HG02938 (cell line): ENCODE measurements at regions not wholly inside any gene's neighbourhood (a gene's known extent, or its start where the extent isn't known, plus 50 kb on each side); places are given as distances from the start of the nearest gene placed in this dataset.

Experiments
- ATAC-seq: cut with Tn5 transposase; IDR thresholded peaks from one replicate; pipeline ENCODE4 v1.9.1; 2021; ENCODE audit warnings: mild to moderate bottlenecking, moderate library complexity; ENCODE audit not compliant: unreplicated experiment

DNA sequence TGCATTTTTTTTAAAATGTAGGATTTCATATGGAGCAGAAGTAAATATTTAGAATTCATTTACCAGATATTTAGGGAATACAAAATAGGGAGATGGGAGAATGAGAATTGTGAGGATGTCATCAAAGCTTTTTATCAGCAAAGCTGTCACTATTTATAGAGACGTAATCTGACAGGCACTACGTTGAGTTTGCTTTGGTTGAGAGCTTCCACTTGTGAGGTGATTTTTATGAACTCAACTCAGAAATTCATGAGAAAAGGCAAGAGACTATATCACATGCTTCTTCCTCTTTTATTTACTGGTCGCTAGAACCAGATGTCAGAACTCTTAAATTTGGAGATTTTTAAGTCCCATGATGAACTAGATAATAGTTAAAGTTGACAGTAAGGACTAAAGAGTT lies 211.2 kb downstream of the GBA3 start:
- no peak for ATAC-seq

DNA sequence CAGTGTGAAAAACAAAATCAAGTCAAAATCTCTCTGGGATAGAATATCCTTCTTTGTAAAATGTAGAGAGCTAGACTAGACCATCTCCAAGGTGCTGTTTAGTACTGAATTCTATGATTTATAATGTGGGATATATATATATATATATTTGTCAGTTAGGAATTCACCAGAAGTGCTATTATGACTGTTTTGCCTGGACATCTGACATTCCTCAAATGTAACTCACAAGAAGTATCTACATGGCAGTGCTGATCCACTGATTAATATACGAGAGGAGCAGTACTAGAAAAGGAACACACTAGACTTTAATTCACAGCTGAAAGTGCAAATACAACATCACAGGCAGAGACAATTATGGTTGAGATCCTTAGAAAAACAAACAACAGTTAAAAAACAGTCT lies 208.9 kb downstream of the GBA3 start:
- ATAC-seq, result no peak

DNA sequence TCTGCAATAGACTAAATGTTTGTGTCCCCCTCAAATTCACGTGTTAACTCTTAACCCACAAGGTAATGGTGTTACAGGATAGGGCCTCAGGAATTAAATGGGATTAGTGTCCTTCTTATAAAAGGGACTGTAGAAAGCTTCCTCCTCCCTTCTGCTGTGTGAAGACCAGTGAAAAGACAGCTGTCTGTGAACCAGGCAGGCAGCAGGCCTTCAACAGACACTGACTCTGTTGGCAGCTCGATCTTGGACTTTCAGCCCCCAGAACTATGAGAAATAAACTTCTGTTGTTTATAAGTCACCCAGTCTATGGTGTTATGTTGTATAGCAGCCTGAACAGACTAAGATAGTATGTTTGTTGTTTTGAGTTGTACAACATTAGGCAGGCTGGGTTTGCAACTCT lies 208.1 kb downstream of the GBA3 start:
- no peak for ATAC-seq

DNA sequence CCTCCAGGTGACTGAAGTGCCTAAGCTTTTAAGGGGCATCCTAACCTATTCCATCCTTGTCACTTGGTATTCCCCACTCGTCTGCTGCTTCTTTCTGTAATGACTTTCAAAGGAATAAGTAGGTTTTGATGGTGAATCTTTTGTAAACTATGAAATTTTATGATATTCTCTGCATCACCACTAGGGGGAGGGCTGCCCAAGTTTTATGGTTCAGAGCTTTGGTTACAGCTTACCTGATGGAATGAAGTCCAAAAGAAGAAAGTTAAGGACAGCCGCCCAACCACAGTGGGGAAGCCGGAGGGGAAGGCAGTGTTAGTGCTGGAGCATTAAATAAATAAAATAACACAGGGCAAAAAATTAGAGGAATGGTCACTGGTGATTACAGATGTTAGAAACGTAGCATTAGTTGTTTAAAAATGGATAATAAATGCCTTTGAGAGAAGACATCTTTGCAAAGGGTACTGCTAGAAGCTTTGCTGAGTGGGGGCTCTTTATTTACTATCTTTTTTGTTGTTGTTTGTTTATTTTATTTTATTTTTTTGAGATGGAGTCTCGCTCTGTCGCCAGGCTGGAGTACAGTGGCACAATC lies 204.9 kb downstream of the GBA3 start:
- peak; percentile 60 for ATAC-seq

DNA sequence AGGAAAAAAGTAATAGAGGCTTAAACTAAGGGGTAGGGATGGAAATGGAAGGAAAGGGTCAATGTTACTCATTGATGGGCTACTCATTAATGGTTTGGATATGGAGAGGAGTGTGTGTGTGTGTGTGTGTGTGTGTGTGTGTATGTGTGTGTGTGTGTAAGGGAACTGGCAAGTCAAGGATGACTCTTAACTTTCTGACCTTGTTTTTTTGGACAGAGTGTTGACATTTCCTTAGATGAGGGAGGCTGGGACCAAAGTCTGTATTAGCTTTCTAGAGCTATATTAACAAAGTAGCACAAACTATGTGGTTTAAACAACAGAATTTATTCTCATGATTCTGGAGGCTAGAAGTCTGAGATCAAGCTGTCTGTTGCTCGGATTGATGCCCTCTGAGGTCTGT lies 202.7 kb downstream of the GBA3 start:
- no peak for ATAC-seq

DNA sequence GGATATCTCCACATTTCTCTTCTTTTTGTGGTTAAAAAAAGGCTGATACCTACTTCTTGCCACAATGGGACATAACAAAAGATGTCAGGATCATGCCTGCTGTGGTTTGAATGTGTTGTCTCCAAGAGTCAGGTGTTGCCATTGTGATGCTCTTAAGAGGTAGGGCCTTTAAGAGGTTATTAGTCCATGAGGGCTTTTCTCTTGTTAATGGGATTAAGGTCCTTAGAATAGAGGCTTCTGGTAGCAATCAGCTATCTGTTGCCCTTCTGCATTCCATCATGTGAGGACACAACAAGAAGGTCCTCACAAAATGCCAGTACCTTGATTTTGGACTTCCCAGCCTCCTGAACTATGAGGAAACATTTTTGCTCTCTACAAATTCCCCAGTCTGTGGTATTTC lies 191.4 kb downstream of the GBA3 start:
- no peak for ATAC-seq

DNA sequence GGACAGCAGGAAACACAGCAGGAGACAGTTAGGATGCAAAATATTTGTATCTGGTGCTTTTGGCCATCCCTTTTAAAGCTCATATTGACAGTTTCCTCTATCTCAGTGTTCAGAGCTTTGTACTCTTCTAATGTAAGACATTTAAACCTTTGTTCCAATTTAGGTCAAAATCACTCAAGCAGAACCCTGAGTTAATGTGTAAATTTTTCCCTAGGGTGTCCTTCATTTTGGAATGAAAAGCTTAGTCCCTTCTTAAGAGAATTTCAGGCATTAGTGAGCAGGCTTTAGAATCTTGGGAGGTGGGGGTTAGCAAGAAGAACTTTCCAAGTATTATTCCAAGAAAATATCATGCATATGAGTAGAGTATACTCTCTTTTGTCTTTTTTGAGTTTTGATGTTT lies 188.7 kb downstream of the GBA3 start:
- no peak for ATAC-seq

DNA sequence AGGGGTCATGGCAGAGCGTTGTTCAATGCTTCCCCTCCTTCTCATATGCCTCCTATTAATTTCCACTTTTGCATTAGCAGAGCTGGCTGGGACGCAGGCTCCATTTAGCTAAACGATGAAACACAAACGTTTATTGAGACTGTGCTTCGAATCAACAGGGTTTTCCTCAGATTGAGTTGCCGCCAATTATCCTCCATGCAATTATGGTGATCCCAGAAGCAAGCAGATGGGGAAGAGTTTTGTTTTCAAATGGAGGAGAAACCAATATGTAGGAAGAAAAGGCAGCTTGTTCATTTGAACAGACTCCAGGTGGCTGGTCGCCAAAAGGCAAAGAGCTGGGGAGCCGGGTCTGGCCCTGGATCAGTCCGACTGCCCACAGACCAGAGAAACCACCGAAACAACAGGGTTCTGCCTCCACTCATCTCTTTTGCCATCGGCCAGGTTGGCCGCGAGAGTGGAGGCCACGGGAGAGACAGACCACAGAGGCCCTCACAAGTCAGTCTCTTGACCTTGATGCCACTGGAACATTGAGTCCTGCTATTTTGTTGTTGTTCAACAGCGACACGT lies 184.8 kb downstream of the GBA3 start:
- ATAC-seq, result no peak

DNA sequence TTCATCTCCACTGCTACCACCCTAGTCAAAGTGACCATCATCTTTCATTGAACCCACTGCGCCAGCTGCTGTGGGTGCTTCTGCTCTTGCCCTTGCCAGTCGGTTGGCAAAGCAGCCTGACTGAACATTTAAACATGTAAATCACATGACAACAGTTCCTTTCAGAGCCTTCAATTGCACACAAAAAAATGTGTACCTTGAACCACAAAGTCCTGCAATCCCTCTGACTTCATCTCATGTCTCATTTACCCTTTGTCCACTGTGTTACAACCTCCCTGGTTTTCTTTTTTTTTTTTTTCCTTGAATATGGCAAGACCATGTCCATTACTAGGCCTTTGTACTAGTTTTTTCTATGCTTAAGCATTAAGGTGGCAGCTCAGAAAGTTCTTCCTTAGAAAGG lies 183.5 kb downstream of the GBA3 start:
- no peak for ATAC-seq

DNA sequence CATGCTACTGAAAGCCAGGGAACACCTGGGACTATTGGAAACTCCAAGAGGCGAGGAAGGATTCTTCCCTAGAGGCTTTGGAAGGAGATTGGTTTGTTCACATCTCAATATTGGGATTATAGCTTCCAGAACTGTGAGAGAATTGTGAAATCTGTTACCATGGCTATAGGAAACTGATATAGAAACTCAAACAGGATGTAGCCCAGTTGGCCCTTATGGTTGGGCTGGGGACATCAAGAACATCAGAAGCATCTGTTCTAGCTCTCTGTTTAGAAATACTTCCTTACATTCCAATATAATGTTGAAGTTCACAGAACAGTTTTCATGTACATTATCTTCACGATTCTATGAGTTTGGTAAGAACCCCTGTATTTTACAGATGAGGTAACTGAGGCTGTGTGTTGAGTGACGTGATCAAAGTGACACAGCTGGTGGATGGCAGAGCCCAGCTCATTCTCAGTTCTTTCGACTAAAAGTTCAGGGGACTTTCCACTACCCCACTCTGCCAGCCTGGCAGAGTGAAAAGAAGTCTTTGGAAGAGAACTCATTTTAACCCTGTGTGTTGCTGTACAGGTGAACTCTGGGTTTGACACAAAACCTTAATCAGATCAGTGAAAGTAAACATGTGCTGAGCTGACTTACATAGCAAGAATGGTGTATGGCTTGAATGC lies 183.0 kb downstream of the GBA3 start:
- peak; percentile 55 for ATAC-seq

DNA sequence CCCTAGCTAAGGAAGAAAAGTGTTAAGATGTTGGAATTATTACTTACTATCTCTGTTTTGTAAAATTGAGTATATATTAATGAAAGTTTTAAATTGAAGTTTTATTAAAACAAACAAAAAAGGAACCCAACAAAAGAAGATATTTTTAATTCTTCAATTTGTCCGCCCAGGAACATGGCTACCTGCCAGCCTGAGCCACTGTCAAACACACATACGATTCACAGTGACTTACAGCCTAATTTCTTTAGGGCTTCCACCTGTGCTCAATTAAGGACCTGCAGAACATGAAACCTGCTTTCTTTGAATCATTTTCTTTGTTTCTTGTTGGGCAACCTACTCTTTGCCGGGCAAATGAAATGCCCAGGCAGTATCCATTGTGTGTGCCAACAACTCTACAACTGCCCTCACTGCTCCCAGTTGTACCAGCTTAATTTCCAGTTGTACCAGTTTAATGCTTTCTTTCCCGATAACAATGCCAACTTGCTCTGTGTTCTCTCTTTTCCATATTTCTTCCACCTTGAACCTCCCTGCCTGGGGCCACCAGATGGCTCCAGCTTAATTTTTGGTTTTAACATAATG lies 181.7 kb downstream of the GBA3 start:
- no peak for ATAC-seq

DNA sequence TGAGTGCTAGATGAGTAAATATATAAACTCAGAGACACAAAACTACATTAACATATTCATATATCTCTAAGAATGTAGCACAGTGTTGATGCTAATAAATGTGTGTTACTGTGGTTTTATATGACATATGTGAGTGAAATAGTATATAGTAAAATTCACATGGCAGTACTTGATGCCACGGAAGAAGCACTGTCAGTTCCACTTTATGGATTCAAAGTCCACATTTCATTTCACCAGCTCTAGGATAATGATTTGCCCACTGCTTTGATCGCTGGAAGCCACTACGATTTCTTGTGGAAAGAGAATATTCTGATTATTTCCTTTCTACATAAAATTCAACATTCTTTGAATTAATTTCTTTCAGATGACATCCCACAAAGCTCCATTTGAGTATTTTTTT lies 181.2 kb downstream of the GBA3 start:
- no peak for ATAC-seq

DNA sequence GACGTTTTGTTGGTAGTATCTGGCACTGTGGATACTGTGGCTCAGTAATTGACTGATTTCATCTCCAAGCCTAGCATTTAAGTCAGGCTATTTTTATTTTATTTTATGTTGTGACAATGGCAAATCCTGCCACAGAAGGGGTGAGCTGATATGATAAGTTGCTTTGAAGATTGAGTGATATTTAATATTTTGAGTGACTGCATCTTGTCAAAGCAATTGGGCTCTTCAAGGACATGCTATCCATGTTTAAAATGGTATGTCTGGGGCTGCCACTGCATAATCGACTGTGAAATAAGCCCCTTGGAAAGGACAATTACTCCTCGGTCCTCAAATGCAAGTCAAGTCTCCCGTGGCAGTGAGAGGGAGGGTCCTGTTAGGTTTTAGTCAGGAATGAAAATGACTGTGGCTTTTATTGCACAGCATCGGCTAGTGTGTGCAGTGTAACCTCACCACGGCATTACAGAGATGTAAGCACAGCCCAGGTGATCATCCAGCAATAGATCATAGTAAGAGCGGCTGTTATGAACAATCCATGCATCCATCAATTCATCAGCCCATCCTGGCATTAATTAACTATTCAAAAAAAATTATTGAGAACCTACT lies 178.2 kb downstream of the GBA3 start:
- ATAC-seq, result no peak

DNA sequence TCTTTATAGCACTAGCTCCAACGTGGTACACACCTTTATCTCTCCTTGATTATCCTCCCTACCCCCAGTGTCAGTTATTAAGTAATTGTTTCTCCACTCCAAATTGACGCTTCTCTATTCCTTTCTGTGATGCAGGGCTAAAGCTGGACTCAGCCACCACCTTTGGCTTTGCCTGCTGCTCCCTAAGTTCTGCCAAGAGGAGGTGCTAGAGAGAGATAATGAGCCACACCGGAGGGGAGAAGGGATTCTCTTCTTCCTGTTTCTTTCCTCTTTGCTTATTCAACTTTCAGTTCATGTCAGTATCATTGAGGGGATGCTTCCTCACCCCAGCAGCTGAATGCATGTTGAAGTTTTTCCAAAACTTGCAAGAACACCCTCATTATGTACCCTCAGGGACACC lies 176.5 kb downstream of the GBA3 start:
- no peak for ATAC-seq
